Esophagus muscularis mucosa (tissue), 4 donors: ENCODE measurements at regions not wholly inside any gene's neighbourhood (a gene's known extent, or its start where the extent isn't known, plus 50 kb on each side); places are given as distances from the start of the nearest gene placed in this dataset.

ENCODE experiments used
- DNase-seq: peaks from one replicate; pipeline ENCODE4 v3.0.0-alpha.2; 2017; ENCODE audit errors: extremely low spot score
- H3K27ac ChIP-seq, 4 donors: fragments of 200-600 bp; sonication (generic); replicated peaks in 1 of 4; 1 replicate in 3 of 4; 2 replicates in 1 of 4; pipeline ENCODE4 v1.5.1; 2016 to 2019; ENCODE audit warnings: mild to moderate bottlenecking in 1 of 4
- H3K27me3 ChIP-seq, 4 donors: fragments of 200-600 bp; sonication (generic); one replicate each; pipeline versions ENCODE4 v1.5.1 to v1.6.0; 2016 to 2019
- H3K36me3 ChIP-seq, 4 donors: fragments of 200-600 bp; sonication (generic); one replicate each; pipeline ENCODE4 v1.5.1; 2016 to 2019
- H3K4me1 ChIP-seq, 4 donors: fragments of 200-600 bp; sonication (generic); one replicate each; pipeline ENCODE4 v1.5.1; 2016 to 2019
- H3K4me3 ChIP-seq, 4 donors: fragments of 200-600 bp; sonication (generic); 1 replicate in 2 of 4; 2 replicates in 2 of 4; pipeline ENCODE4 v1.5.1; 2016 to 2019; ENCODE audit warnings: mild to moderate bottlenecking in 4 of 4, moderate library complexity in 1 of 4
- H3K9me3 ChIP-seq, 4 donors: fragments of 200-600 bp; sonication (generic); 1 replicate in 3 of 4; 2 replicates in 1 of 4; pipeline ENCODE4 v1.5.1; 2016 to 2019
- EP300 ChIP-seq: sonication (generic); formaldehyde crosslinking; IDR thresholded peaks from one replicate; pipeline ENCODE4 v1.6.1; 2017; ENCODE audit warnings: antibody characterized with exemption
- POLR2A ChIP-seq: fragments of 450-650 bp; IDR thresholded peaks from one replicate; pipeline ENCODE4 v1.6.1; 2017; ENCODE audit warnings: antibody characterized with exemption, moderate library complexity, mild to moderate bottlenecking, low read depth
- POLR2AphosphoS5 ChIP-seq, 2 donors: sonication (generic); formaldehyde crosslinking; IDR thresholded peaks; one replicate each; pipeline ENCODE4 v1.6.1; 2017; ENCODE audit warnings: antibody characterized with exemption in 2 of 2
- WGBS: methylation state at CpG from one replicate; pipeline ENCODE4 v1.1.5; 2018; 5-methylcytosine and 5-hydroxymethylcytosine counted together
- intact Hi-C: fragments of 100-400 bp; cut with DNase I; formaldehyde crosslinking; loops from one replicate; pipeline ENCODE4 v1.15.1; 2023
- TF ChIP-seq, protein P1 (sequence below), 3 experiments: fragments of 200-600 bp in 2 of 3; fragments of 450-650 bp in 1 of 3; sonication (generic) in 2 of 3; IDR thresholded peaks; one replicate each; pipeline ENCODE4 v1.5.1; 2017 to 2019; ENCODE audit warnings: antibody characterized with exemption in 3 of 3, mild to moderate bottlenecking in 2 of 3, moderate library complexity in 1 of 3

DNA sequence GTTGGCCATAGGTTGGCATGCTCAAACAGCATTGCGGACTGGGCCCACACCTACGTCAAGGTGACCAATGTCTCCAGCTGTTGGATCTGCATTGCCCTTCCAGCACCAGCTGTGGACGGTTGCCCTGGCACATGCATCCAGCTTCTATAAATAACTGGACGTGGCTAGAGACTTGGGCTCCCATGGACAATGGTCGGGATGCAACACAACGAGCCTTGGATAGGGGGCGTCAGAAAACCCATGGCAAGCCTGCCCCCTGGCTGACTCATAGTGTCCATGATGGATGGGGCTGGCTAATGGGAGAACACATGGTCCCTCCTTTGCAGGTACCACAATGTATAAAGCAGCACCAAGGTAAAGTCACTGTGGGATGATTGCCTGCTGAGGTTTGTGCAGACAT lies 331.6 kb upstream of the FAR2 start:
- Histone ChIP-seq H3K4me3 (no peak overlapping the region), H3K9me3 (no peaks in the 10 kb centered on the region), H3K36me3 (no peaks in the 10 kb centered on the region), H3K27me3 (no peaks in the 10 kb centered on the region), H3K4me1 (no peaks in the 10 kb centered on the region), H3K27ac (no peak overlapping the region)
- no peak for DNase-seq
- TF ChIP-seq EP300 = no peak
- TF ChIP-seq, protein P1, sequence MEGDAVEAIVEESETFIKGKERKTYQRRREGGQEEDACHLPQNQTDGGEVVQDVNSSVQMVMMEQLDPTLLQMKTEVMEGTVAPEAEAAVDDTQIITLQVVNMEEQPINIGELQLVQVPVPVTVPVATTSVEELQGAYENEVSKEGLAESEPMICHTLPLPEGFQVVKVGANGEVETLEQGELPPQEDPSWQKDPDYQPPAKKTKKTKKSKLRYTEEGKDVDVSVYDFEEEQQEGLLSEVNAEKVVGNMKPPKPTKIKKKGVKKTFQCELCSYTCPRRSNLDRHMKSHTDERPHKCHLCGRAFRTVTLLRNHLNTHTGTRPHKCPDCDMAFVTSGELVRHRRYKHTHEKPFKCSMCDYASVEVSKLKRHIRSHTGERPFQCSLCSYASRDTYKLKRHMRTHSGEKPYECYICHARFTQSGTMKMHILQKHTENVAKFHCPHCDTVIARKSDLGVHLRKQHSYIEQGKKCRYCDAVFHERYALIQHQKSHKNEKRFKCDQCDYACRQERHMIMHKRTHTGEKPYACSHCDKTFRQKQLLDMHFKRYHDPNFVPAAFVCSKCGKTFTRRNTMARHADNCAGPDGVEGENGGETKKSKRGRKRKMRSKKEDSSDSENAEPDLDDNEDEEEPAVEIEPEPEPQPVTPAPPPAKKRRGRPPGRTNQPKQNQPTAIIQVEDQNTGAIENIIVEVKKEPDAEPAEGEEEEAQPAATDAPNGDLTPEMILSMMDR (IDR thresholded peaks at IDR 0.05) = no peak
- TF ChIP-seq POLR2A = no peak
- TF ChIP-seq POLR2AphosphoS5 (IDR thresholded peaks at IDR 0.05) = no peak
- 79% methylated on average over 7 of the region's 7 CpGs for WGBS
- intact Hi-C loops = no loop called here

DNA sequence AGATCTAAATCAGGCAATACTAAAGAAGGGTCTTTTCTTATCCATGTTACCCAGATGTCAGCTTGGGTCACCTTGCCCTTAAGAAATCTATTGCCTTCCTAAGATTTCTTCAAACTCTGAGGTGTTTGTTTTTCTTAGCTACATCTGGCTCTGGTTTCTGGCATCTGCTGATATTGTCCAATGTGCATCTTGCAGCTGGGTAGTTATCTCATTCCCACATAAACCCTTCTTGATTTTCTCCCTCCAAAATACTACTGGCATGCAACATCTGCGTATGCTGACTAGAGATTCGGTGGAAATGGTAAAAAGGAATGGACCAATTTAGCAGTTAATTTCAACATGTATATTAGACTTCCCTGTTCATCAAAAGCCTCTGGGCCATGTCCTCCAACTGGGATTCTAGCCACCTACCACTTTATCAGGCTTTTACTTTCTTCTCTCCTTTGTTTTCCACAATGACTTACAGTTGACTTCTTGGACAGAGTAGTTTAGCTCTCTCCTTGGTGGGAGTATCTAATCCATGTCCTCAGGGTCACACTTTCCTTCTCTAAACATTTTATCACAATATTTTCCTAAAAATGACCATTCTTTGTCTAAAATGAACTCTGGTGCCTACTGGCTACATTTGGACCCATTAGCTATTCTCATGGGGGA lies 324.8 kb upstream of the FAR2 start:
- no peak overlapping the region for H3K27ac ChIP-seq
- H3K9me3 ChIP-seq = no peaks in the 10 kb centered on the region

DNA sequence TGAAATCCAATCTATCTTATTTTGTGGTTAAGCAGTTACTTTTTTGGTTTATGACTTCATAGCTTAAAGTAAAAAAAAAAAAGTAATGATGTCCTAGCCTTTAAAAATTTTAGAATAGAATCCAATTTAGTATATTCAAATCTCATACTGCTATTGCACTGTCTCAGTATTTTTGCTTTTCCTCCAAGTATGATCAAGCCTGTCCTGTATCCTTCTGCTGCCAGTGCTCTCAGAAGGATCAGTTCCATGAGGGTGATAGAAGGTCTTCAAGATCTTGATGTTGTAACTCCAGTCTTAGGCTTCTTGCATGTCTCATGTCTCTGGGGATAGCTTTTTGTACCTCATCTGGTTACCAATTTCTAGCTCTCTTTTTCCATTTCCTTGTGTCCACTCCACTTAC lies 324.2 kb upstream of the FAR2 start:
- Histone ChIP-seq H3K9me3 (no peaks in the 10 kb centered on the region), H3K4me3 (no peak overlapping the region), H3K27ac (no peak overlapping the region), H3K36me3 (no peaks in the 10 kb centered on the region), H3K27me3 (no peaks in the 10 kb centered on the region), H3K4me1 (no peaks in the 10 kb centered on the region)
- intact Hi-C loops = no loop called here
- no peak for DNase-seq
- no peak for TF ChIP-seq POLR2A
- TF ChIP-seq, protein P1 (IDR thresholded peaks at IDR 0.05) = no peak
- TF ChIP-seq POLR2AphosphoS5 (IDR thresholded peaks at IDR 0.05) = no peak
- no peak for TF ChIP-seq EP300

More for the DNA sequence above, 324.8 kb upstream of the FAR2 start:
- WGBS = 73% methylated on average over 2 of the region's 2 CpGs
- H3K36me3 ChIP-seq = no peaks in the 10 kb centered on the region
- H3K27me3 ChIP-seq = no peaks in the 10 kb centered on the region
- no peak overlapping the region for H3K4me3 ChIP-seq
- DNase-seq = no peak
- intact Hi-C loops = no loop called here
- TF ChIP-seq POLR2AphosphoS5 (IDR thresholded peaks at IDR 0.05) (no peak), EP300 (no peak), POLR2A (no peak)
- TF ChIP-seq, protein P1 (IDR thresholded peaks at IDR 0.05) = no peak
- no peaks in the 10 kb centered on the region for H3K4me1 ChIP-seq

DNA sequence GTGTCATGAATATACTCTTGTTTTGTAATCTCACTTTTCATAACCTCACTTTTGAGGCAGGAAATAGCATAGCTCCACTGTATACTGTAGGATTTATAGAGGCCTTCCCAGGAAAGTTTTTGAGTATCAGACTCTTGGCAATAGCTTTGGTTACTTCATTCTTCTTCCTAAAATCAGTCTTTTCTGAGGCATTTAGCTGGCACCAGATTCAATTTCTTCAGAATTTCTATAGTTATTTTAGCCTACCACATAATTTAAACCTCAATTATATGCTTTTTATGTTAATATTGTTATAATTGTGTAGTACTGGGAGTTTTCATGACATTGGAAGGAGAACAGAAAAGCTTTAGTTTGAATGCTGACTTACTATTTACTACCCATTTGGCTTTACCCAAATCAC lies 322.3 kb upstream of the FAR2 start:
- intact Hi-C loops = no loop called here
- DNase-seq = no peak

More for the DNA sequence above, 322.3 kb upstream of the FAR2 start:
- Histone ChIP-seq H3K9me3 (no peaks in the 10 kb centered on the region), H3K4me3 (no peak overlapping the region), H3K4me1 (no peaks in the 10 kb centered on the region), H3K36me3 (no peaks in the 10 kb centered on the region), H3K27me3 (no peaks in the 10 kb centered on the region), H3K27ac (no peak overlapping the region)
- TF ChIP-seq POLR2A (no peak), EP300 (no peak), POLR2AphosphoS5 (IDR thresholded peaks at IDR 0.05) (no peak)
- TF ChIP-seq, protein P1 (IDR thresholded peaks at IDR 0.05) = no peak
